ENCODE measurements at regions not wholly inside any gene's neighbourhood (a gene's known extent, or its start where the extent isn't known, plus 50 kb on each side); places are given as distances from the start of the nearest gene placed in this dataset.

- H3K9me3 Mint-ChIP-seq = peaks cover 3% of the 10 kb centered on the region
- DNase-seq (no peak), ATAC-seq (no peak)
- ChIA-PET POLR2A (no interaction called here), CTCF (no interaction called here)
- no peaks in the 10 kb centered on the region for H3K4me1 Mint-ChIP-seq (ENCODE audit: low read depth)
- intact Hi-C loops (cut with micrococcal nuclease) = no loop called here
- H3K27ac Mint-ChIP-seq = no peak overlapping the region
- H3K36me3 Mint-ChIP-seq (ENCODE audit: low read depth) = no peaks in the 10 kb centered on the region
- H3K4me3 Mint-ChIP-seq = no peak overlapping the region
- no peak for TF ChIP-seq CTCF (IDR thresholded peaks at IDR 0.05)
- H3K27me3 Mint-ChIP-seq = peaks cover 2% of the 10 kb centered on the region
These were observed 79.5 kb downstream of the CD83 start for GRCh38 chr6:14197118-14197517.

- H3K4me1 Mint-ChIP-seq (ENCODE audit: low read depth) = no peaks in the 10 kb centered on the region
- intact Hi-C loops (cut with micrococcal nuclease) = no loop called here
These were observed 82.5 kb downstream of the CD83 start for GRCh38 chr6:14200047-14200446.

GRCh38 chr6:14202947-14203346 lies 85.4 kb downstream of the CD83 start:
- H3K27me3 Mint-ChIP-seq = no peaks in the 10 kb centered on the region
- peaks cover 3% of the 10 kb centered on the region for H3K9me3 Mint-ChIP-seq
- no peak for ATAC-seq
- peaks cover 1% of the 10 kb centered on the region for H3K4me1 Mint-ChIP-seq (ENCODE audit: low read depth)
- CTCF ChIA-PET = no interaction called here
- no peaks in the 10 kb centered on the region for H3K36me3 Mint-ChIP-seq (ENCODE audit: low read depth)
- POLR2A ChIA-PET = no interaction called here
- intact Hi-C loops (cut with micrococcal nuclease) = no loop called here
- no peak overlapping the region for H3K27ac Mint-ChIP-seq
- no peak for TF ChIP-seq CTCF (IDR thresholded peaks at IDR 0.05)
- no peak for DNase-seq
- H3K4me3 Mint-ChIP-seq = no peak overlapping the region

More at GRCh38 chr6:14200047-14200446, 82.5 kb downstream of the CD83 start:
- ChIA-PET CTCF (interaction anchor here (2.2 kb wide), 1 partner anchor 10 kb away, joined by 5 read pairs; no protein-coding TSS in a partner anchor), POLR2A (no interaction called here)
- Mint-ChIP-seq H3K9me3 (peaks cover 3% of the 10 kb centered on the region), H3K4me3 (no peak overlapping the region), H3K27me3 (no peaks in the 10 kb centered on the region), H3K36me3 (ENCODE audit: low read depth) (no peaks in the 10 kb centered on the region), H3K27ac (no peak overlapping the region)
- TF ChIP-seq CTCF (IDR thresholded peaks at IDR 0.05) = no peak
- no peak for DNase-seq
- no peak for ATAC-seq

- ATAC-seq (no peak), DNase-seq (no peak)
- intact Hi-C loops (cut with micrococcal nuclease) = no loop called here
- peaks cover 1% of the 10 kb centered on the region for H3K4me1 Mint-ChIP-seq (ENCODE audit: low read depth)
- H3K27ac Mint-ChIP-seq = no peak overlapping the region
- no peaks in the 10 kb centered on the region for H3K36me3 Mint-ChIP-seq (ENCODE audit: low read depth)
- ChIA-PET CTCF (interaction anchor here (1.3 kb wide), 1 partner anchor 61 kb away, joined by 3 read pairs; no protein-coding TSS in a partner anchor), POLR2A (no interaction called here)
- H3K4me3 Mint-ChIP-seq = no peak overlapping the region
- H3K27me3 Mint-ChIP-seq = no peaks in the 10 kb centered on the region
- H3K9me3 Mint-ChIP-seq = no peaks in the 10 kb centered on the region
- no peak for TF ChIP-seq CTCF (IDR thresholded peaks at IDR 0.05)
These were observed 88.8 kb downstream of the CD83 start for GRCh38 chr6:14206391-14206790.

GRCh38 chr6:14207448-14207847 lies 89.9 kb downstream of the CD83 start:
- Mint-ChIP-seq H3K9me3 (no peaks in the 10 kb centered on the region), H3K27me3 (no peaks in the 10 kb centered on the region), H3K4me3 (no peak overlapping the region), H3K27ac (no peak overlapping the region), H3K36me3 (ENCODE audit: low read depth) (no peaks in the 10 kb centered on the region), H3K4me1 (ENCODE audit: low read depth) (peaks cover 8% of the 10 kb centered on the region)
- intact Hi-C loops (cut with micrococcal nuclease) = no loop called here
- DNase-seq (no peak), ATAC-seq (no peak)
- ChIA-PET POLR2A (no interaction called here), CTCF (no interaction called here)
- no peak for TF ChIP-seq CTCF (IDR thresholded peaks at IDR 0.05)
